ENCODE measurements at regions not wholly inside any gene's neighbourhood (a gene's known extent, or its start where the extent isn't known, plus 50 kb on each side); places are given as distances from the start of the nearest gene placed in this dataset.

GRCh38 chr22:49403102-49403501, 424.6 kb downstream of the BRD1 start:
- H3K4me3 ChIP-seq (ENCODE audit: low read length) = no peak overlapping the region
- TF ChIP-seq CTCF (IDR thresholded peaks at IDR 0.05; ENCODE audit: insufficient read depth, low read depth, low read length, missing control alignments) = no peak
- no peak for DNase-seq (ENCODE audit: low read depth)

- TF ChIP-seq CTCF (IDR thresholded peaks at IDR 0.05; ENCODE audit: insufficient read depth, low read depth, low read length, missing control alignments) = no peak
These were observed 425.5 kb downstream of the BRD1 start for GRCh38 chr22:49402169-49402568.

GRCh38 chr22:49400941-49401598, 426.6 kb downstream of the BRD1 start:
- no peak for TF ChIP-seq CTCF (IDR thresholded peaks at IDR 0.05; ENCODE audit: insufficient read depth, low read depth, low read length, missing control alignments)
- no peak for DNase-seq (ENCODE audit: low read depth)
- no peak overlapping the region for H3K4me3 ChIP-seq (ENCODE audit: low read length)

More at GRCh38 chr22:49402169-49402568, 425.5 kb downstream of the BRD1 start:
- H3K4me3 ChIP-seq (ENCODE audit: low read length) = no peak overlapping the region
- no peak for DNase-seq (ENCODE audit: low read depth)

GRCh38 chr22:49400136-49400940, 427.3 kb downstream of the BRD1 start:
- TF ChIP-seq CTCF (IDR thresholded peaks at IDR 0.05; ENCODE audit: insufficient read depth, low read depth, low read length, missing control alignments) = no peak
- no peak for DNase-seq (ENCODE audit: low read depth)
- H3K4me3 ChIP-seq (ENCODE audit: low read length) = no peak overlapping the region

- DNase-seq (ENCODE audit: low read depth) = no peak
- no peak for TF ChIP-seq CTCF (IDR thresholded peaks at IDR 0.05; ENCODE audit: insufficient read depth, low read depth, low read length, missing control alignments)
- H3K4me3 ChIP-seq (ENCODE audit: low read length) = no peak overlapping the region
These were observed 429.0 kb downstream of the BRD1 start for GRCh38 chr22:49398646-49399045.

GRCh38 chr22:49398115-49398514, 429.6 kb downstream of the BRD1 start:
- DNase-seq (ENCODE audit: low read depth) = no peak
- H3K4me3 ChIP-seq (ENCODE audit: low read length) = no peak overlapping the region
- no peak for TF ChIP-seq CTCF (IDR thresholded peaks at IDR 0.05; ENCODE audit: insufficient read depth, low read depth, low read length, missing control alignments)

Data from epithelial cell of esophagus (primary cell).